ENCODE measurements at regions not wholly inside any gene's neighbourhood (a gene's known extent, or its start where the extent isn't known, plus 50 kb on each side); places are given as distances from the start of the nearest gene placed in this dataset.

- H3K27me3 Mint-ChIP-seq = no peaks in the 10 kb centered on the region
- DNase-seq = no peak
- ChIA-PET CTCF (no interaction called here), POLR2A (no interaction called here)
- intact Hi-C loops (cut with micrococcal nuclease) = no loop called here
- H3K4me1 Mint-ChIP-seq (ENCODE audit: low read depth) = no peaks in the 10 kb centered on the region
- no peaks in the 10 kb centered on the region for H3K36me3 Mint-ChIP-seq
- H3K27ac Mint-ChIP-seq = no peak overlapping the region
- H3K9me3 Mint-ChIP-seq = no peaks in the 10 kb centered on the region
- H3K4me3 Mint-ChIP-seq = no peak overlapping the region
Measured at GRCh38 chr11:42596576-42597145, 715.1 kb upstream of the API5 start.

- CTCF ChIA-PET = no interaction called here
- DNase-seq = no peak
- no peaks in the 10 kb centered on the region for H3K27me3 Mint-ChIP-seq
- intact Hi-C loops (cut with micrococcal nuclease) = no loop called here
- no peaks in the 10 kb centered on the region for H3K4me1 Mint-ChIP-seq (ENCODE audit: low read depth)
- H3K36me3 Mint-ChIP-seq = no peaks in the 10 kb centered on the region
- no peak overlapping the region for H3K4me3 Mint-ChIP-seq
- POLR2A ChIA-PET = no interaction called here
- H3K9me3 Mint-ChIP-seq = no peaks in the 10 kb centered on the region
- H3K27ac Mint-ChIP-seq = no peak overlapping the region
Measured at GRCh38 chr11:42598341-42598740, 713.5 kb upstream of the API5 start.

DNA sequence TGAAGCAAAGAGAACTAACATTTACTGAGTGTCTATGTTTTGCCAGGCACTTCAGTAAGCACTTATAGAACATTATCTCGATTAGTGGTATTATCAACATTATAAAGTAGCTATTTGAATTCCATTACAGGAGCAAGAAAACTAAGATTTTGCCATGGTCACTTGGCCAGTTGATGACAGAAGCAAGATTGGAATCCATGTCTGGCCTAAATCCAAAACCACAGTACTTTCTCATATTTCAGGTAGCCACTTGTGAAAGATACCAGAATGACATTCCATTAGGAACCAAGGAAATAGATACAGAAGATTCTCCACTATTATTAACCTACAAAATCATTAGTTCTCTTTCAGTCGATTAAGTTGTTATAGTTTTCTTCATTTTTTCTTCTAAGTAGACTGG is 691.0 kb upstream of the API5 start:
- peaks cover 13% of the 10 kb centered on the region for H3K9me3 Mint-ChIP-seq
- no peak for DNase-seq
- H3K27me3 Mint-ChIP-seq = no peaks in the 10 kb centered on the region
- CTCF ChIA-PET = no interaction called here
- POLR2A ChIA-PET = no interaction called here
- intact Hi-C loops (cut with micrococcal nuclease) = no loop called here
- H3K27ac Mint-ChIP-seq = no peak overlapping the region
- no peaks in the 10 kb centered on the region for H3K36me3 Mint-ChIP-seq
- H3K4me3 Mint-ChIP-seq = no peak overlapping the region
- no peaks in the 10 kb centered on the region for H3K4me1 Mint-ChIP-seq (ENCODE audit: low read depth)

DNA sequence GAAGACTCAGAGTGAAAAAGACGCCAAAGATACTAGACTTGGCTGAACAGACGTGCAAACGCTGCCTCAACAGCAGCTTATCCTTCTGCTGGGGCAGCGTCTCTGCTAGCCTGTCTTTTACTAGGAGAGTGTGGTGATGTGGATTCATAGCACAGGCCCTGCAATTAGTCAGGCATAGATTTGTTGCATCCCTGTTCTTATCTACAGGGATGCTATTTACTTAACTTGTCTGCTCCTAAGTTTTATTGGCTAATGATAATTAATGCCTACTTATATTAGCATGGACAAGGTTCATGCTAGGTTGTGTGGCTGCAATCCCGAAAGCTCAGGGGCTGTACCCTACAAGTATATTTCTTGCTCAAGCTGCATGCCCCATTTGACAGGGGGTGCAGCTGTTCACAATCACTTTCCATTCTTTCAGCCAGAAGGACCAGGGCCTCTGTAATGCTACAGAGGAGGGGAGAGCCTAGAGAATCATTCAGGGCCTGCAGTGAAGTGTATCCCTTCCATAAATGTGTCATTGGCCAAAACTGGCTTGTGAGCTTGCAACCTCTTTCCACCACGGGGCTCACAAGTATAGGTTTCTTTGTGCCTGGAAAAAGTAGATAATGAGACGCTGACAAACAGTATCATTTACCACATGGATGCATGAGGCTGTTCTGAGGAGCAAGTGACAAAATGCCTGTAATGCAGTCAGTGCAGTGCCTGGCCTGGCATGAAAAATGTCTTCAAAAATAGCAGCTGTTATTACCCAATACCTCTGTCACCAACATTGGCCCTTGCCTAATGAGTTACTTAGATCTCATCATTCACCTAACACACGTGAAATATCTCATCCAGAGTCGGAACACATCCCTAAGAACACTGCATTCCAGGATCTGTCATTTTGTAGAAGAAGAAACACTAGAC is 685.8 kb upstream of the API5 start:
- ChIA-PET CTCF (no interaction called here), POLR2A (no interaction called here)
- no peak overlapping the region for H3K27ac Mint-ChIP-seq
- H3K9me3 Mint-ChIP-seq = no peaks in the 10 kb centered on the region
- H3K4me3 Mint-ChIP-seq = no peak overlapping the region
- H3K4me1 Mint-ChIP-seq (ENCODE audit: low read depth) = no peaks in the 10 kb centered on the region
- no peaks in the 10 kb centered on the region for H3K27me3 Mint-ChIP-seq
- no peaks in the 10 kb centered on the region for H3K36me3 Mint-ChIP-seq
- intact Hi-C loops (cut with micrococcal nuclease) = no loop called here
- DNase-seq = no peak

- Mint-ChIP-seq H3K9me3 (peaks cover 12% of the 10 kb centered on the region), H3K36me3 (no peaks in the 10 kb centered on the region), H3K27ac (no peak overlapping the region), H3K4me1 (ENCODE audit: low read depth) (no peaks in the 10 kb centered on the region), H3K27me3 (no peaks in the 10 kb centered on the region), H3K4me3 (no peak overlapping the region)
- intact Hi-C loops (cut with micrococcal nuclease) = no loop called here
- ChIA-PET CTCF (no interaction called here), POLR2A (no interaction called here)
- DNase-seq = no peak
Measured at GRCh38 chr11:42631220-42631843, 680.5 kb upstream of the API5 start.

DNA sequence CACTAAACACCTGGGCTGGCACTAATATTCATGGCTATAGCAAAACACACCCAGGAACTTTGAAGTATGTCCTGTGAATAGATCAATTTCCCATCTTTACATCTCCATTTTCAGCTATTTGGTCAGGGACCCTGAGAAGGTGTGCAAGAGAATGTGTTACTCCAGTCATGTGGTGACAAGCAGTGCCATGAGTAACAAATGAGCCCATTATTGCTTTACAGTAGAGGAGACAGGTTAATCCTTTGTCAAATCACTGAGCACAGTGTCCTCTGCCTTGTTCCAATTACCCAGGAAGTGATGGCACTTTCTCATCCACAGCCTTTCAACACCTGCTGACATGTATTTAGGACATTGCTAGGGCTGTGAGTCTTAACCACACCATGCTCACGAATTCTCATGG is 664.8 kb upstream of the API5 start:
- POLR2A ChIA-PET = no interaction called here
- CTCF ChIA-PET = no interaction called here

GRCh38 chr11:42647993-42648392 is 663.8 kb upstream of the API5 start:
- no peak overlapping the region for H3K27ac Mint-ChIP-seq
- H3K4me1 Mint-ChIP-seq (ENCODE audit: low read depth) = no peaks in the 10 kb centered on the region
- H3K9me3 Mint-ChIP-seq = no peaks in the 10 kb centered on the region
- ChIA-PET POLR2A (no interaction called here), CTCF (no interaction called here)
- H3K36me3 Mint-ChIP-seq = no peaks in the 10 kb centered on the region
- no peak overlapping the region for H3K4me3 Mint-ChIP-seq
- H3K27me3 Mint-ChIP-seq = no peaks in the 10 kb centered on the region
- intact Hi-C loops (cut with micrococcal nuclease) = no loop called here
- DNase-seq = no peak

More for the DNA sequence above, 664.8 kb upstream of the API5 start:
- Mint-ChIP-seq H3K36me3 (no peaks in the 10 kb centered on the region), H3K4me1 (ENCODE audit: low read depth) (no peaks in the 10 kb centered on the region), H3K27ac (no peak overlapping the region), H3K4me3 (no peak overlapping the region), H3K9me3 (no peaks in the 10 kb centered on the region), H3K27me3 (no peaks in the 10 kb centered on the region)
- DNase-seq = no peak
- intact Hi-C loops (cut with micrococcal nuclease) = no loop called here

GRCh38 chr11:42651621-42652020 is 660.2 kb upstream of the API5 start:
- ChIA-PET CTCF (no interaction called here), POLR2A (no interaction called here)
- intact Hi-C loops (cut with micrococcal nuclease) = no loop called here
- no peak for DNase-seq
- Mint-ChIP-seq H3K27ac (no peak overlapping the region), H3K27me3 (no peaks in the 10 kb centered on the region), H3K4me1 (ENCODE audit: low read depth) (no peaks in the 10 kb centered on the region), H3K4me3 (no peak overlapping the region), H3K9me3 (no peaks in the 10 kb centered on the region), H3K36me3 (no peaks in the 10 kb centered on the region)

DNA sequence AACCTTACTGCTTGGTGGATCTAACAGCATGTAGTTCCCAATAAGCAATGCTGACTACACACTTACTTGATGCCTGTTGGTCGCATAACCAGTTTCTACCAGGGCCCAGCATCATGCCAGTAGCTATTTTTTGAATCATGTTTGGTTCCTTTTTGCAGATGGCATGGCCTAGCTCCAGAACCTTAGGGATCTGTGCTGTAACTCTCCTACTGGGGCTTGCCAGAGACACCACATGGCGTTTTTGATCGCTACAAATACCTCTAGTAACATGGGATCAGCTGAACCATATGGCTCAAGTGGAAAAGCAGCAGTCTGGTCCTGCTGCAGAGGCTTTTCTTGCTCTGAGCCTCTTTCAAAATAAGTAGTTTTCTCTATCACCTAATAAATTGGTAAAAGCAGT is 654.6 kb upstream of the API5 start:
- Mint-ChIP-seq H3K9me3 (peaks cover 7% of the 10 kb centered on the region), H3K27me3 (no peaks in the 10 kb centered on the region)

GRCh38 chr11:42661942-42662341 is 649.9 kb upstream of the API5 start:
- intact Hi-C loops (cut with micrococcal nuclease) = no loop called here
- H3K4me3 Mint-ChIP-seq = no peak overlapping the region
- peaks cover 11% of the 10 kb centered on the region for H3K9me3 Mint-ChIP-seq
- H3K27me3 Mint-ChIP-seq = no peaks in the 10 kb centered on the region
- POLR2A ChIA-PET = no interaction called here
- H3K36me3 Mint-ChIP-seq = no peaks in the 10 kb centered on the region
- H3K4me1 Mint-ChIP-seq (ENCODE audit: low read depth) = no peaks in the 10 kb centered on the region
- no peak overlapping the region for H3K27ac Mint-ChIP-seq
- no peak for DNase-seq
- CTCF ChIA-PET = no interaction called here

More for the DNA sequence above, 654.6 kb upstream of the API5 start:
- Mint-ChIP-seq H3K4me1 (ENCODE audit: low read depth) (no peaks in the 10 kb centered on the region), H3K27ac (no peak overlapping the region), H3K4me3 (no peak overlapping the region), H3K36me3 (no peaks in the 10 kb centered on the region)
- DNase-seq = no peak
- intact Hi-C loops (cut with micrococcal nuclease) = no loop called here
- ChIA-PET CTCF (no interaction called here), POLR2A (no interaction called here)

GRCh38 chr11:42669248-42669976 is 642.4 kb upstream of the API5 start:
- ChIA-PET CTCF (no interaction called here), POLR2A (no interaction called here)
- Mint-ChIP-seq H3K27ac (no peak overlapping the region), H3K4me3 (no peak overlapping the region), H3K27me3 (no peaks in the 10 kb centered on the region), H3K9me3 (peaks cover 11% of the 10 kb centered on the region), H3K4me1 (ENCODE audit: low read depth) (no peaks in the 10 kb centered on the region), H3K36me3 (no peaks in the 10 kb centered on the region)
- intact Hi-C loops (cut with micrococcal nuclease) = no loop called here
- no peak for DNase-seq

DNA sequence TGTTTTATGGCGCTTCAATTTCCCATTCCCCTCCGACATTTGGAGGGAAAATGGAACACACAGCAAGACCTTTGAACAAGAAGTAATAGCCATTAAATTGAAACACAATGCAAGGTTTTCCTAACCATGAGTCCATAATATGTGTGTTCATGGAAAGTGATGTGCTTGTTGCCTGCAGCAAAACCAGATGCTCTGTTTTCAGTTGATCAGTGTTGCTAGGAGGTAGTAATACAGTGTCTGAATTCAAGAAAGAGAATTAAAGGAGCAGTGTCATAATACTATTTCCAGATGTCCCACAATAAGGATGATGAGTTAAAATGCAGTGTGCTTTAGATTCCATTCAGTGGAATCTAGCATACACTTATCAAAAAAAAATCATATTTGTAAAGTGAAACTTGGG is 637.4 kb upstream of the API5 start:
- CTCF ChIA-PET = no interaction called here
- no peak for DNase-seq
- Mint-ChIP-seq H3K4me1 (ENCODE audit: low read depth) (no peaks in the 10 kb centered on the region), H3K27me3 (no peaks in the 10 kb centered on the region), H3K9me3 (peaks cover 4% of the 10 kb centered on the region), H3K27ac (no peak overlapping the region), H3K4me3 (no peak overlapping the region), H3K36me3 (no peaks in the 10 kb centered on the region)
- intact Hi-C loops (cut with micrococcal nuclease) = no loop called here
- POLR2A ChIA-PET = no interaction called here

Data from activated CD4-positive, alpha-beta memory T cell treated with anti-CD3 and anti-CD28 coated beads for 36 hours (primary cell).